HL-60/S4 treated with retinoic acid at 250 ng/mL for 4 days and 3 days (cell line): ENCODE measurements at regions not wholly inside any gene's neighbourhood (a gene's known extent, or its start where the extent isn't known, plus 50 kb on each side); places are given as distances from the start of the nearest gene placed in this dataset.
"Not testable (repeated sequence)": the region's sequence is repeated elsewhere in the genome, so short reads cannot be mapped to it uniquely, and the experiment has no call there.

Experiments
- in situ Hi-C: fragments of 300-500 bp; cut with MboI; formaldehyde crosslinking; loops from 2 replicates; pipeline ENCODE4 v1.7.0; 2022; ENCODE audit warnings: low sequenced_read_pairs

- in situ Hi-C loops: no loop called here
These were observed 564.4 kb downstream of the TMA16 start for GRCh38 chr4:164058776-164059445.

- in situ Hi-C loops: no loop called here
These were observed 566.0 kb downstream of the TMA16 start for GRCh38 chr4:164060456-164060855.

GRCh38 chr4:164068392-164068791, 573.9 kb downstream of the TMA16 start:
- in situ Hi-C loops: no loop called here

GRCh38 chr4:164070625-164071024, 576.1 kb downstream of the TMA16 start:
- in situ Hi-C loops: no loop called here

- in situ Hi-C loops: no loop called here
These were observed 586.9 kb downstream of the TMA16 start for GRCh38 chr4:164081371-164081770.

GRCh38 chr4:164081801-164082200, 587.3 kb downstream of the TMA16 start:
- in situ Hi-C loops: no loop called here

- in situ Hi-C loops: no loop called here
These were observed 593.2 kb downstream of the TMA16 start for GRCh38 chr4:164087733-164088132.

GRCh38 chr4:164095313-164096110, 601.0 kb downstream of the TMA16 start:
- in situ Hi-C loops: no loop called here

- in situ Hi-C loops: no loop called here
These were observed 602.5 kb downstream of the TMA16 start for GRCh38 chr4:164096766-164097518.

- in situ Hi-C loops: not testable (repeated sequence)
These were observed 606.4 kb downstream of the TMA16 start for GRCh38 chr4:164100741-164101365.

GRCh38 chr4:164108971-164109370, 614.5 kb downstream of the TMA16 start:
- in situ Hi-C loops: no loop called here

- in situ Hi-C loops: no loop called here
These were observed 615.0 kb downstream of the TMA16 start for GRCh38 chr4:164109503-164109902.

- in situ Hi-C loops: no loop called here
These were observed 620.7 kb downstream of the TMA16 start for GRCh38 chr4:164115236-164115635.

GRCh38 chr4:164116286-164116685, 621.8 kb downstream of the TMA16 start:
- in situ Hi-C loops: no loop called here

- in situ Hi-C loops: no loop called here
These were observed 619.5 kb upstream of the SMIM31 start for GRCh38 chr4:164134388-164134787.

GRCh38 chr4:164136180-164136616, 617.7 kb upstream of the SMIM31 start:
- in situ Hi-C loops: no loop called here

GRCh38 chr4:164138521-164138920, 615.4 kb upstream of the SMIM31 start:
- in situ Hi-C loops: no loop called here

GRCh38 chr4:164139291-164139690, 614.6 kb upstream of the SMIM31 start:
- in situ Hi-C loops: no loop called here

GRCh38 chr4:164141755-164142375, 612.1 kb upstream of the SMIM31 start:
- in situ Hi-C loops: not testable (repeated sequence)

- in situ Hi-C loops: no loop called here
These were observed 599.5 kb upstream of the SMIM31 start for GRCh38 chr4:164154416-164154815.

- in situ Hi-C loops: no loop called here
These were observed 584.3 kb upstream of the SMIM31 start for GRCh38 chr4:164169591-164169990.
